Heart right ventricle (tissue), 16 donors: ENCODE measurements at regions not wholly inside any gene's neighbourhood (a gene's known extent, or its start where the extent isn't known, plus 50 kb on each side); places are given as distances from the start of the nearest gene placed in this dataset.

Experiments used
- ATAC-seq, 8 donors: fragments of 200-7000 bp; cut with Tn5 transposase; one replicate each; pipeline ENCODE4 v1.9.1; 2020; ENCODE audit warnings: mild to moderate bottlenecking in 8 of 8, moderate library complexity in 8 of 8, moderate number of reproducible peaks in 1 of 8
- DNase-seq, 2 donors: peaks; one replicate each; pipeline ENCODE4 v3.0.0-alpha.2; 2020
- H3K27ac ChIP-seq, 10 donors: fragments of 200-600 bp; sonication (generic) in 2 of 10; one replicate each; pipeline versions ENCODE4 v1.5.0 to v1.8.0; 2020 to 2022; ENCODE audit warnings: mild to moderate bottlenecking in 3 of 10
- H3K27me3 ChIP-seq, 7 donors: fragments of 200-600 bp; one replicate each; pipeline ENCODE4 v1.8.0; 2021 to 2022; ENCODE audit warnings: mild to moderate bottlenecking in 2 of 7
- H3K36me3 ChIP-seq, 9 donors: fragments of 200-600 bp; sonication (generic) in 1 of 9; one replicate each; pipeline versions ENCODE4 v1.5.0 to v1.8.0; 2020 to 2022; ENCODE audit warnings: mild to moderate bottlenecking in 2 of 9
- H3K4me1 ChIP-seq, 9 donors: fragments of 200-600 bp; sonication (generic) in 1 of 9; one replicate each; pipeline versions ENCODE4 v1.5.0 to v1.8.0; 2020 to 2022; ENCODE audit warnings: mild to moderate bottlenecking in 4 of 9
- H3K4me3 ChIP-seq, 10 donors: fragments of 200-600 bp; sonication (generic) in 2 of 10; one replicate each; pipeline versions ENCODE4 v1.5.0 to v1.8.0; 2020 to 2022; ENCODE audit warnings: mild to moderate bottlenecking in 7 of 10, moderate library complexity in 2 of 10
- H3K9me3 ChIP-seq, 11 donors: fragments of 200-600 bp in 10 of 11; sonication (generic) in 2 of 11; one replicate each; pipeline versions ENCODE4 v1.5.0 to v1.8.0; 2013 to 2022; ENCODE audit warnings: mild to moderate bottlenecking in 2 of 11, control low read depth in 1 of 11, moderate library complexity in 1 of 11
- WGBS, 2 donors: extraction: QIAGEN DNeasy Blood & Tissue Kit; methylation state at CpG; one replicate each; pipeline ENCODE4 v1.1.7; 2013; ENCODE audit warnings: inconsistent platforms in 1 of 2; 5-methylcytosine and 5-hydroxymethylcytosine counted together
- intact Hi-C, 10 donors: fragments of 100-400 bp; cut with DNase I; formaldehyde crosslinking; loops; one replicate each; pipeline versions ENCODE4 v1.11.1 to v1.14.2; 2022
- TF ChIP-seq, protein P1 (sequence below), 9 donors: fragments of 200-600 bp; sonication (generic) in 2 of 9; IDR thresholded peaks; one replicate each; pipeline versions ENCODE4 v1.5.0 to v1.8.0; 2021 to 2022; ENCODE audit warnings: antibody characterized with exemption in 9 of 9, mild to moderate bottlenecking in 5 of 9, moderate library complexity in 1 of 9
- donor health status: Arrhythmogenic right ventricular cardiomyopathy.
- donor health status: ischemic (EF 13 %, LVEDD 7.1; RV severe dilation, severe dysfunction).
- donor health status: healthy with polysubstance abuse.
- donor health status: DM: no; HTN: yes; CAD: no.
- donor health status: DM: no; HTN: no; CAD: no.
- donor health status: ischemic (EF 25% LVEDD 6.9; RV normal size, moderate dysfunction).
- donor health status: ischemic (EF 25% LVEDD 5.7; RV mildly dilated, moderate dysfunction).
- donor health status: healthy.
- donor health status: DM: yes; HTN: yes; CAD: no.
- donor health status: Ischemic cardiomyopathy.
- donor health status: ischemic (EF 35%, LVEDD 5.7; RV mildly dilated, moderate dysfunction).
- donor health status: nonischemic (EF 11% LVEDD 7.7; RV severe dilation, severe dysfunction).
- donor health status: DM: yes; HTN: yes; CAD: no.
- donor health status: PGD.
- donor health status: ischemic (EF 29% LVEDD 5.4; RV normal size, mild dysfunction).
- donor health status: nonischemic (EF 23%, LVEDD 6.1; RV moderate dilation, normal function).

DNA sequence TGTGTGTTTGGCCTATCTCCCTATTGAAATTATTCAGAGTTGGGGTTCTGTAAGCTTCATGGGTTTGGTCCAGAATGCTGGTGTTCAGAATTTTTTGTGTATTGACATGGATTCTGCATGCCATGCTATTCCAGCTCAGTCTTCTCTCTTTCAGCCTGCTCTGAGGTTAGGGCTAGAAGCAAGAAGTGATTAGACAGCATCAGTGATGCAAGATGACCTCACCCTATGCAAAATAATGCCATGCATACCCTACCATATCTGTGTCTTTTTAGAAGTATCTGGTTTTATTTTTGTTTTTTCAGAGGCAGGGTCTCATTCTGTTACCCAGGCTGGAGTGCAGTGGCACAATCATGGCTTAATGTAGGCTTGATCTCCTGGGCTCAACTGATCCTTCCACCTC, 175.6 kb upstream of the SKOR2 start:
- Histone ChIP-seq H3K4me3 (no peak overlapping the region), H3K27me3 (peaks cover 0 to 11% (median 0%) of the 10 kb centered on the region in 7 donors), H3K27ac (no peak overlapping the region), H3K36me3 (no peaks in the 10 kb centered on the region), H3K4me1 (no peaks in the 10 kb centered on the region), H3K9me3 (no peaks in the 10 kb centered on the region)
- ATAC-seq (no peak), DNase-seq (no peak)
- intact Hi-C loops = no loop called here
- TF ChIP-seq, protein P1, sequence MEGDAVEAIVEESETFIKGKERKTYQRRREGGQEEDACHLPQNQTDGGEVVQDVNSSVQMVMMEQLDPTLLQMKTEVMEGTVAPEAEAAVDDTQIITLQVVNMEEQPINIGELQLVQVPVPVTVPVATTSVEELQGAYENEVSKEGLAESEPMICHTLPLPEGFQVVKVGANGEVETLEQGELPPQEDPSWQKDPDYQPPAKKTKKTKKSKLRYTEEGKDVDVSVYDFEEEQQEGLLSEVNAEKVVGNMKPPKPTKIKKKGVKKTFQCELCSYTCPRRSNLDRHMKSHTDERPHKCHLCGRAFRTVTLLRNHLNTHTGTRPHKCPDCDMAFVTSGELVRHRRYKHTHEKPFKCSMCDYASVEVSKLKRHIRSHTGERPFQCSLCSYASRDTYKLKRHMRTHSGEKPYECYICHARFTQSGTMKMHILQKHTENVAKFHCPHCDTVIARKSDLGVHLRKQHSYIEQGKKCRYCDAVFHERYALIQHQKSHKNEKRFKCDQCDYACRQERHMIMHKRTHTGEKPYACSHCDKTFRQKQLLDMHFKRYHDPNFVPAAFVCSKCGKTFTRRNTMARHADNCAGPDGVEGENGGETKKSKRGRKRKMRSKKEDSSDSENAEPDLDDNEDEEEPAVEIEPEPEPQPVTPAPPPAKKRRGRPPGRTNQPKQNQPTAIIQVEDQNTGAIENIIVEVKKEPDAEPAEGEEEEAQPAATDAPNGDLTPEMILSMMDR (IDR thresholded peaks at IDR 0.05) = no peak

DNA sequence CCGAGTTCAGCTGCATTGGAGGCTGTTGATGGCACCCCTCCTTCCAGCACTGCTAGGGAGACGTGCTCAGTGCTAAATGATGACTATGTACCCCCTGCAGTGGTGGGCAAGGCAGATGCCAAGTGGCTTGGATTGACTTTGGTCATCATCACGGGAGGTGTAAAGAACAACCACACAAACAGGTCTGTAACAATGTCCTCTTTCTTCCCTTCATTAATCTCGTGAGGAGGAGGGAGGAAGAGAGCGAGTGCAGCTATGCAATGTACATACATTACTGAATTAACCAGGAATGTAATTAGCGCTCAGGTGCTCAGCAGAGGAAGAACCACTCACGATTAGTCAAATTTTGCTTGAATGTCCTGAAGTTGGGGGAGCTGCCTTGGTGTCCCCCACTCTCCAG, 173.9 kb upstream of the SKOR2 start:
- no peaks in the 10 kb centered on the region for H3K9me3 ChIP-seq
- H3K27me3 ChIP-seq = peaks cover 0 to 10% (median 0%) of the 10 kb centered on the region in 7 donors
- no peak for DNase-seq
- no peaks in the 10 kb centered on the region for H3K4me1 ChIP-seq
- H3K36me3 ChIP-seq = no peaks in the 10 kb centered on the region
- H3K27ac ChIP-seq = no peak overlapping the region
- TF ChIP-seq, protein P1 (IDR thresholded peaks at IDR 0.05) = no peak
- H3K4me3 ChIP-seq = no peak overlapping the region
- intact Hi-C loops = no loop called here
- WGBS, 2 donors = 70 to 73% methylated on average over 7 of the region's 7 CpGs
- no peak for ATAC-seq

DNA sequence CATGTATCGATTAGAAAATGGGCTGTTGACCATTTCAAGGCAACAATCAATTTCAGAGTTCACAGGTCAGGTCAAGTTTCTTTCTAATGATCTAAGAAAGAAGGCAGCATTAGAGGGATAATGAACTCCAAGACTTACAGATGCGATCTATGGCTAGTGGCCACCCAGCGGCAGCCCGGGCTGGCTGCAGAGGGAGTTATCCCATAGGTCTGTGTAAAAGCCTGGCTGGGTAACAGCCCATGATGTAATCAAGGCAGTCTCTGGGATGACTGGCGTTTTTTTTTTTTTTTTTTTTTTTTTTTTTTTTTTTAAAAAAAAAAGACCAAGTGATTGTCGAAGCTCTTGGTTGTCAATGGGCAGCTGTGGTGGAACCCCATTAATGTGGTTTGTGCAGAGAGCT, 171.1 kb upstream of the SKOR2 start:
- Histone ChIP-seq H3K4me1 (no peaks in the 10 kb centered on the region), H3K27ac (no peak overlapping the region), H3K36me3 (no peaks in the 10 kb centered on the region), H3K9me3 (no peaks in the 10 kb centered on the region), H3K4me3 (no peak overlapping the region), H3K27me3 (peaks cover 0 to 35% (median 8%) of the 10 kb centered on the region in 7 donors)
- DNase-seq (no peak), ATAC-seq (no peak)
- 58 to 71% methylated on average over 6 of the region's 6 CpGs for WGBS, 2 donors
- TF ChIP-seq, protein P1 (IDR thresholded peaks at IDR 0.05) = no peak
- intact Hi-C loops = no loop called here

DNA sequence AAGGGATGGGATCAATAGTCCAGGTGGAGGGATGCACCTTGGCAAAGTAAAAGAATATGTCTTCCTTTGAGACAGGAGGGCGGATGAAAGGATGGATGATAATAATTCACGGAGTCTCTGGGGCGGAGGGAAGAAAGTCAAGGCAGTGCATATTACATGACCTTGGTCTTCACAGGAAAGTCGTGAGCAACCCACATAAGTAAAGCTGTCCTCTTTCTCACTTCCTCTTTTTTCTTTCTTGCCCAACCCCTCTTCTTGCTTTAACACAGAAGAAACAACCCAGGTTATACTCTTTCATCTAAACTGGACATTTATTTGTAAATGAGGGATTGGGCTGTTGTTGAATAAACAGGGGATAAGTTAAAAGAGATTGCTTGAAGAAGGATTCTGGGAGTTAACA, 168.7 kb upstream of the SKOR2 start:
- H3K9me3 ChIP-seq = no peaks in the 10 kb centered on the region
- H3K27ac ChIP-seq = no peak overlapping the region
- H3K36me3 ChIP-seq = no peaks in the 10 kb centered on the region
- H3K4me1 ChIP-seq = no peaks in the 10 kb centered on the region
- DNase-seq (no peak), ATAC-seq (no peak)
- H3K4me3 ChIP-seq = no peak overlapping the region
- peaks cover 0 to 55% (median 21%) of the 10 kb centered on the region in 7 donors for H3K27me3 ChIP-seq
- TF ChIP-seq, protein P1 (IDR thresholded peaks at IDR 0.05) = no peak
- 62 to 68% methylated on average over 4 of the region's 4 CpGs for whole genome bisulfite sequencing, 2 donors
- intact Hi-C loops = no loop called here

DNA sequence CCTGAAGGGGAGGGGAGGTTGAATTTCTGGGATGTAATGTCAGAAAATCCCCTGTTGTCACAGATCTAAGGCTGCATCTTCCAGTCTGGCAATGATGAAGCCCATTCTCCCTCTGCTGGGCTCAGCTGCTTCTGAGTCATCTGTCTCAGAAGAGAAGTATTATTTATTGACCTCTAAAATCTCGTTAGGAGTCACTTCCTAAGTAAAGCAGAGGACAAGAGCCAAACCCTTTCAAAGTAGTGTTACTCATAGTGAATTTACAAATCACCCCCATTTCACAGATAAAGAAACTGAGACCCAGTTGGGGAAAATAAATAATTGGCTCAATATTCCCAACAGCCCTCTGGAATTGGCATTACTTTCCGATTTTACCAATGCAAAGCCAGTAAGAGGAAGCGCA, 167.3 kb upstream of the SKOR2 start:
- WGBS, 2 donors = 66 to 69% methylated on average over 3 of the region's 3 CpGs
- Histone ChIP-seq H3K27ac (no peak overlapping the region), H3K4me3 (no peak overlapping the region), H3K9me3 (no peaks in the 10 kb centered on the region), H3K36me3 (no peaks in the 10 kb centered on the region), H3K27me3 (peaks cover 0 to 66% (median 30%) of the 10 kb centered on the region in 7 donors), H3K4me1 (no peaks in the 10 kb centered on the region)
- intact Hi-C loops = no loop called here
- ATAC-seq = no peak
- DNase-seq = no peak
- TF ChIP-seq, protein P1 (IDR thresholded peaks at IDR 0.05) = no peak
